OCI-LY7 (cell line): ENCODE measurements at regions not wholly inside any gene's neighbourhood (a gene's known extent, or its start where the extent isn't known, plus 50 kb on each side); places are given as distances from the start of the nearest gene placed in this dataset.

Experiments used
- BruUV-seq: library from RNA; stranded (reverse); fragments of 400-500 nt; replicated peaks from 2 replicates; lab custom pipeline; 2021; lab: Mats Ljungman, UMichigan
- CTCF ChIA-PET: fragments of 300-600 bp; sonication (Branson Sonifier 250); formaldehyde crosslinking; loops from one replicate; lab custom pipeline; 2022; ENCODE audit warnings: antibody characterized with exemption; ENCODE audit not compliant: unreplicated experiment; lab: Charles Lee
- POLR2A ChIA-PET: fragments of 300-600 bp; sonication (Branson Sonifier 250); formaldehyde crosslinking; loops from one replicate; lab custom pipeline; 2022; ENCODE audit warnings: antibody characterized with exemption; lab: Charles Lee
- DNase-seq: peaks from one replicate; pipeline ENCODE4 v3.0.0-alpha.2; 2015; ENCODE audit warnings: low spot score
- H2AFZ ChIP-seq: fragments of 200-600 bp; sonication (generic), shearing (Covaris generic); 2 replicates; pipeline ENCODE4 v1.6.1; 2014; ENCODE audit warnings: mild to moderate bottlenecking, antibody characterized with exemption, low read length, moderate library complexity
- H3K27ac ChIP-seq: fragments of 200-600 bp; sonication (generic); 2 replicates; pipeline ENCODE4 v1.5.1; 2014; ENCODE audit warnings: mixed run types, low read depth, mild to moderate bottlenecking, moderate library complexity, low read length, inconsistent platforms; ENCODE audit not compliant: poor library complexity, severe bottlenecking
- H3K36me3 ChIP-seq: fragments of 200-600 bp; sonication (generic); 2 replicates; pipeline ENCODE4 v1.6.1; 2014; ENCODE audit warnings: mild to moderate bottlenecking, antibody characterized with exemption, low read length, moderate library complexity, mixed read lengths; ENCODE audit not compliant: insufficient read depth
- H3K4me1 ChIP-seq: fragments of 200-600 bp; sonication (generic); 2 replicates; pipeline ENCODE4 v1.5.1; 2014; ENCODE audit warnings: mild to moderate bottlenecking, low read length; ENCODE audit not compliant: insufficient read depth, poor library complexity, severe bottlenecking
- H3K4me2 ChIP-seq: fragments of 200-600 bp; sonication (generic); 2 replicates; pipeline ENCODE4 v1.6.1; 2014; ENCODE audit warnings: mild to moderate bottlenecking, low read length
- H3K4me3 ChIP-seq: fragments of 200-600 bp; sonication (generic); 2 replicates; pipeline ENCODE4 v1.5.1; 2014; ENCODE audit warnings: mild to moderate bottlenecking, low read depth, low read length; ENCODE audit not compliant: poor library complexity, severe bottlenecking
- H3K79me2 ChIP-seq: fragments of 200-600 bp; sonication (generic); 2 replicates; pipeline ENCODE4 v1.6.1; 2016; ENCODE audit warnings: low read depth, mild to moderate bottlenecking, low read length, moderate library complexity, mixed read lengths; ENCODE audit not compliant: insufficient read depth
- H3K9me2 ChIP-seq: fragments of 200-600 bp; sonication (generic); 2 replicates; pipeline ENCODE4 v1.6.1; 2016; ENCODE audit warnings: mild to moderate bottlenecking, low read length, mixed read lengths; ENCODE audit not compliant: insufficient read depth
- H3K9me3 ChIP-seq: fragments of 200-600 bp; sonication (generic); 2 replicates; pipeline ENCODE4 v1.6.1; 2014; ENCODE audit warnings: mild to moderate bottlenecking, mixed run types, low read length, mixed read lengths
- H4K20me1 ChIP-seq: fragments of 200-600 bp; sonication (generic); 2 replicates; pipeline ENCODE4 v1.6.1; 2014; ENCODE audit warnings: mild to moderate bottlenecking, antibody characterized with exemption, low read length, moderate library complexity, mixed read lengths; ENCODE audit not compliant: insufficient read depth
- CTCF ChIP-seq: fragments of 200-600 bp; sonication (generic); conservative IDR thresholded peaks from 2 replicates; pipeline ENCODE4 v1.5.1; 2014; ENCODE audit warnings: mild to moderate bottlenecking, antibody characterized with exemption, low read length, moderate library complexity, mixed read lengths
- EZH2phosphoT487 ChIP-seq: fragments of 200-600 bp; sonication (generic); IDR thresholded peaks from 2 replicates; pipeline ENCODE4 v1.6.1; 2018; ENCODE audit warnings: low read depth, borderline replicate concordance, mild to moderate bottlenecking, mixed run types, antibody characterized with exemption, low read length, moderate library complexity, mixed read lengths
- intact Hi-C: fragments of 100-400 bp; cut with micrococcal nuclease; formaldehyde crosslinking; loops from one replicate; pipeline ENCODE4 v1.10.0; 2022; ENCODE audit not compliant: unreplicated experiment

- CTCF ChIA-PET = no interaction called here
- H3K9me3 ChIP-seq = no peaks in the 10 kb centered on the region
- no TSS peak for BruUV-seq
- H4K20me1 ChIP-seq = no peaks in the 10 kb centered on the region
- intact Hi-C loops = no loop called here
- H3K9me2 ChIP-seq = no peaks in the 10 kb centered on the region
- no peak overlapping the region for H2AFZ ChIP-seq
- H3K4me3 ChIP-seq = no peak overlapping the region
- no peaks in the 10 kb centered on the region for H3K79me2 ChIP-seq
- POLR2A ChIA-PET = interaction anchor here (0.5 kb wide), 1 partner anchor 168 kb away, joined by 3 read pairs; no protein-coding TSS in a partner anchor
- TF ChIP-seq EZH2phosphoT487 (no peak), CTCF (no peak)
- H3K4me1 ChIP-seq = no peaks in the 10 kb centered on the region
- no peaks in the 10 kb centered on the region for H3K36me3 ChIP-seq
- DNase-seq = no peak
- H3K27ac ChIP-seq = no peak overlapping the region
- no peak overlapping the region for H3K4me2 ChIP-seq
Observed at GRCh38 chr2:15779381-15780041, 160.8 kb upstream of the MYCN start.

GRCh38 chr2:15780234-15780633 is 160.1 kb upstream of the MYCN start:
- Histone ChIP-seq H3K4me1 (no peaks in the 10 kb centered on the region), H3K4me3 (no peak overlapping the region), H3K79me2 (no peaks in the 10 kb centered on the region), H3K4me2 (no peak overlapping the region), H3K36me3 (no peaks in the 10 kb centered on the region), H4K20me1 (no peaks in the 10 kb centered on the region), H2AFZ (no peak overlapping the region), H3K27ac (no peak overlapping the region), H3K9me2 (no peaks in the 10 kb centered on the region), H3K9me3 (no peaks in the 10 kb centered on the region)
- POLR2A ChIA-PET = no interaction called here
- BruUV-seq = no TSS peak
- TF ChIP-seq EZH2phosphoT487 (no peak), CTCF (no peak)
- DNase-seq = no peak
- intact Hi-C loops = no loop called here
- CTCF ChIA-PET = no interaction called here

- H2AFZ ChIP-seq = no peak overlapping the region
- ChIA-PET POLR2A (no interaction called here), CTCF (no interaction called here)
- H3K36me3 ChIP-seq = no peaks in the 10 kb centered on the region
- intact Hi-C loops = no loop called here
- no peaks in the 10 kb centered on the region for H3K79me2 ChIP-seq
- no peak overlapping the region for H3K4me3 ChIP-seq
- no peak for DNase-seq
- no peaks in the 10 kb centered on the region for H3K9me2 ChIP-seq
- no peaks in the 10 kb centered on the region for H3K4me1 ChIP-seq
- no peaks in the 10 kb centered on the region for H4K20me1 ChIP-seq
- no peak overlapping the region for H3K4me2 ChIP-seq
- no TSS peak for BruUV-seq
- no peak for TF ChIP-seq CTCF
- no peak for TF ChIP-seq EZH2phosphoT487
- H3K9me3 ChIP-seq = no peaks in the 10 kb centered on the region
- no peak overlapping the region for H3K27ac ChIP-seq
Observed at GRCh38 chr2:15780912-15781574, 159.3 kb upstream of the MYCN start.
